ENCODE measurements at regions not wholly inside any gene's neighbourhood (a gene's known extent, or its start where the extent isn't known, plus 50 kb on each side); places are given as distances from the start of the nearest gene placed in this dataset.
A peak's percentile ranks its signal among the peaks of the same experiment; 100 is the strongest.

GRCh38 chr6:108751851-108752732, 96.1 kb upstream of the ARMC2 start:
- Histone ChIP-seq H3K4me3 (no peak overlapping the region), H3K27me3 (no peaks in the 10 kb centered on the region), H3K27ac (no peak overlapping the region), H3K4me1 (no peaks in the 10 kb centered on the region), H3K36me3 (no peaks in the 10 kb centered on the region), H3K9me3 (no peaks in the 10 kb centered on the region)
- no peak for TF ChIP-seq CTCF (IDR thresholded peaks at IDR 0.05)
- DNase-seq, result no peak
- ATAC-seq, result no peak
- intact Hi-C loops (cut with DNase I), result no loop called here

DNA sequence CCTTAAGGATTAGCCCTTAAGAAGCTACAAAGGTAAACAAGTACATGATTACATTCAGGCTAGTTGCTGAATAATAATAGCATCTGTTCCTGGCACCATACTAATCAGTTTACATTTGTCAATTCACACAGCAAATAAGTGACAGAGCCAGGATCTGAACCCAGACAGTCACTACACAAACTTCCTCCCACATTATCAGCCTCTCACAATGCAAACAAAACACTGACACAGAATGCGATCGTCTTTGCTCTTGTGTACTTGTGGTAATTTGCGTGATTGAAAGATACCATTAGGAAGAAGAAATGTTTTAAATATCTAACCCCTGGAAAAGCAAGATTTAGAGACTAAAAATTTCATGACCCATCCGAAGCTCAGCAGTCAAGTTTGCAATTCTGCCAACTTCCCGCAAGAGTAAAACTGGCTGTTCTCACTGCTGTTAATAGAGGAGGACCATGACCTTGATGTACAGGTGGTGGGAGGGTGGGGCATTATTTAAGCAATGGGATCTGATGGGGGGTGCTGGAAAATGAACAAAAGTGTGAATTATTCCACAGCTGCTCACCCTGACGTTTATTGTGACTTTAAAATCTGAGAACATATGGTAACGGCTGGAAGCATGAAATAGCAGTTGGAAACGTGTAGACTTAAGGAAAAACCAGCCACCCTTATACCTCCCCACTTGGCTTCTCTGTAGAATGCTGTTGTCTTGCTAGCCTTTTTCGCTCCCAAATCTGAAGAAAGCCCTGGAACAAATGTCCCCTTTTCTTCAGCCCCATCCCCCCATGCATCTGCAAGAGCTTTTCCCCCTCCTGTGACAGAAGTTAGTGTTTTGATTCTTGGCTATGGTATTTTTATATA, 95.3 kb upstream of the ARMC2 start:
- DNase-seq (no peak), ATAC-seq (no peak)
- Histone ChIP-seq H3K27ac (no peak overlapping the region), H3K36me3 (no peaks in the 10 kb centered on the region), H3K4me3 (no peak overlapping the region), H3K4me1 (no peaks in the 10 kb centered on the region), H3K9me3 (no peaks in the 10 kb centered on the region), H3K27me3 (no peaks in the 10 kb centered on the region)
- intact Hi-C loops (cut with DNase I), result no loop called here
- no peak for TF ChIP-seq CTCF (IDR thresholded peaks at IDR 0.05)

DNA sequence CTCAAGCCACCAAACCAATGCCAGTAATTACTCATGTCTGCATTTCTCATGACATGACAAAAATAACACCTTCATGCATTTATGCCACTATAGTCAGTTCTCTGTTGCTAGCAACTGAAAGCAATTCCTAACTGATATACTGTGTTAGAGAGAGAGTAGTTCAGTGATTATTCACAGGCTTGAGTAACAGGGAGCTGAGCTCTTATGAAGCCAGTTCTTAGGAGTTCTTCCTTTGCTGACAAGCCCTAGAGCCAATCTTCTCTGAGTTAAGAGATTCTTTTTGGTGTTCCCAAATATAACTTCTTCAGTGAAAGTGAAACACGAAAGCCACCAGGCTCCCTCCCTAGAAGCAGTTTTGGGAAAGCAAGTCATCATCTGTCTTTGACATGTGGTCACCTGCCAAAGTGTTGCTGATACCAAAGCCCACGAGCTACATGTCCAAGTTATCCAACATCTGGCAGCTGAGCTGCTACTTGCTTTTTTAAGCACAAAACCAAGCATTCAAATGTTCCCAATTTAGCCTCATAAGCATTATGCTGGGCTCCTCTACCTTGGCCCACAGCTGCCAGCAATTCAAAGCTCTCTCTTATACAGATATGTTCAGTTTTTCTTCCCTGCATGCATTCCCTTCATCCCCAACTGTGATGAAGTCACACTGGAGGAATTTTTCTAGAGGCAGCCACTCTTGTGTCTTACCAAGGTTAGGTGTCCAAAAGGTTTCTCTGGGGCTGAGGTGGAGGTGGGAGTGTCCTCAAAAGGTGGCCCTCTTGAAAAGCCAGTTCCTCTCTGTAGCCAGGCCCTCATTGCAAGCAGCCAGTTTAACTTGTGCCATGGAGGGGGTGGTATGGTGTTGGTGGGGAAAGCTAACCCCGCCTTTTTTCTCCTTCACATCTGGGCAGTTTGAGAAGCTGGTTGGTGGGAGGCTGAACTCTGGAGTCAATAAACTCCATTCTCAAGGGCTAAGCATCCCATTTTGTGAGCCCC, 92.7 kb upstream of the ARMC2 start:
- no peaks in the 10 kb centered on the region for H3K36me3 ChIP-seq
- H3K4me1 ChIP-seq, result no peaks in the 10 kb centered on the region
- no peak overlapping the region for H3K27ac ChIP-seq
- no peaks in the 10 kb centered on the region for H3K27me3 ChIP-seq
- TF ChIP-seq CTCF (IDR thresholded peaks at IDR 0.05), result no peak
- intact Hi-C loops (cut with DNase I), result no loop called here
- no peak overlapping the region for H3K4me3 ChIP-seq
- DNase-seq, result no peak
- peak; percentile 19 for ATAC-seq
- no peaks in the 10 kb centered on the region for H3K9me3 ChIP-seq

DNA sequence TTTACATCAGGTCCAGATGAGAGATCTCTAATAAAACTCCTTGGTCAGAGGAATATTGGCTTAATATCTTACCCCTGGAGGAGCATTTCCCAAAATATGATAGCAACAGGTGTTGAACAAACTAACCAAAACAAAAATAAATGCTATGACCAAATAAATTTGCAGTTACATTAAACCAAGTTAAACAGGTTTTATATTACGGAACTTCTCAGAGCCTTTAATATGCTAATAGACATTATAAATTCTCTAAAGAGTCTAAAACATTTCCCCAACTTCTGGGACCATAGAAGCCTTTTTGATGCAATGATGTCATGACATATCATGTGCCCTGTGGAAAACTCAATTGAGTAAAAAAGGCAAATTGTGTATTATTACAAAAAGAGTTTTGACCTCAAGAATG, 90.9 kb upstream of the ARMC2 start:
- no peaks in the 10 kb centered on the region for H3K27me3 ChIP-seq
- TF ChIP-seq CTCF (IDR thresholded peaks at IDR 0.05), result no peak
- intact Hi-C loops (cut with DNase I), result no loop called here
- H3K36me3 ChIP-seq, result no peaks in the 10 kb centered on the region
- DNase-seq (no peak), ATAC-seq (no peak)
- no peak overlapping the region for H3K4me3 ChIP-seq
- no peaks in the 10 kb centered on the region for H3K4me1 ChIP-seq
- no peak overlapping the region for H3K27ac ChIP-seq
- H3K9me3 ChIP-seq, result no peaks in the 10 kb centered on the region

Measured in left lung (tissue), 4 donors.